PC-9 (cell line): ENCODE measurements at regions not wholly inside any gene's neighbourhood (a gene's known extent, or its start where the extent isn't known, plus 50 kb on each side); places are given as distances from the start of the nearest gene placed in this dataset.

Experiments
- BruUV-seq: library from RNA; stranded (reverse); fragments of 400-500 nt; replicated peaks from 2 replicates; lab custom pipeline; 2021; lab: Mats Ljungman, UMichigan
- CTCF ChIA-PET: fragments of 300-600 bp; sonication (Branson Sonifier 250); formaldehyde crosslinking; loops from one replicate; lab custom pipeline; 2022; ENCODE audit warnings: antibody characterized with exemption; lab: Charles Lee
- POLR2A ChIA-PET: fragments of 300-600 bp; sonication (Branson Sonifier 250); formaldehyde crosslinking; loops from one replicate; lab custom pipeline; 2022; ENCODE audit warnings: antibody characterized with exemption; ENCODE audit not compliant: unreplicated experiment; lab: Charles Lee
- DNase-seq, 2 experiments: peaks; one replicate each; pipeline versions ENCODE4 v3.0.0 to v3.0.0-alpha.2; 2015 to 2022; ENCODE audit warnings: mixed read lengths in 1 of 2
- H2AFZ ChIP-seq: fragments of 200-600 bp; sonication (generic); 2 replicates; pipeline ENCODE4 v1.8.1; 2017; ENCODE audit warnings: antibody characterized with exemption
- H3F3A ChIP-seq: fragments of 200-600 bp; sonication (generic); 2 replicates; pipeline ENCODE4 v1.8.1; 2017; ENCODE audit warnings: antibody characterized with exemption, mild to moderate bottlenecking, low read depth; ENCODE audit not compliant: insufficient read depth
- H3K27ac ChIP-seq: fragments of 200-600 bp; sonication (generic); 2 replicates; pipeline ENCODE4 v1.6.1; 2016; ENCODE audit warnings: mixed run types
- H3K27me3 ChIP-seq: fragments of 200-600 bp; sonication (generic); 2 replicates; pipeline ENCODE4 v1.6.1; 2016; ENCODE audit warnings: low read depth, mixed run types; ENCODE audit not compliant: insufficient read depth
- H3K36me3 ChIP-seq: fragments of 200-600 bp; sonication (generic); 2 replicates; pipeline ENCODE4 v1.6.1; 2016; ENCODE audit warnings: low read depth, mixed run types
- H3K4me1 ChIP-seq: fragments of 200-600 bp; sonication (generic); replicated peaks from 2 replicates; pipeline ENCODE4 v1.6.1; 2016; ENCODE audit warnings: mixed run types; ENCODE audit not compliant: insufficient read depth
- H3K4me2 ChIP-seq: fragments of 200-600 bp; sonication (generic); 2 replicates; pipeline ENCODE4 v1.6.1; 2017; ENCODE audit warnings: mixed run types
- H3K4me3 ChIP-seq: fragments of 200-600 bp; sonication (generic); 2 replicates; pipeline ENCODE4 v1.6.1; 2016; ENCODE audit warnings: mixed run types
- H3K79me2 ChIP-seq: fragments of 200-600 bp; sonication (generic); 2 replicates; pipeline ENCODE4 v1.6.1; 2017; ENCODE audit warnings: low read depth, mixed run types
- H3K9me2 ChIP-seq: fragments of 200-600 bp; sonication (generic); 2 replicates; pipeline ENCODE4 v1.8.1; 2017; ENCODE audit warnings: mild to moderate bottlenecking; ENCODE audit not compliant: insufficient read depth
- H3K9me3 ChIP-seq: fragments of 200-600 bp; sonication (generic); 2 replicates; pipeline ENCODE4 v1.8.1; 2016; ENCODE audit warnings: low read depth; ENCODE audit not compliant: insufficient read depth
- H4K20me1 ChIP-seq: fragments of 200-600 bp; sonication (generic); 2 replicates; pipeline ENCODE4 v1.8.1; 2017; ENCODE audit not compliant: insufficient read depth
- EZH2 ChIP-seq: fragments of 200-600 bp; sonication (generic); IDR thresholded peaks from 2 replicates; pipeline ENCODE4 v1.8.0; 2017; ENCODE audit warnings: antibody characterized with exemption, low read depth
- intact Hi-C: fragments of 100-400 bp; cut with micrococcal nuclease; formaldehyde crosslinking; loops from one replicate; pipeline ENCODE4 v1.10.0; 2022; ENCODE audit not compliant: unreplicated experiment
- TF ChIP-seq, protein P1 (sequence below): fragments of 200-600 bp; sonication (generic); conservative IDR thresholded peaks from 2 replicates; pipeline ENCODE4 v1.6.1; 2017; ENCODE audit warnings: mixed run types, antibody characterized with exemption, mild to moderate bottlenecking, moderate library complexity

DNA sequence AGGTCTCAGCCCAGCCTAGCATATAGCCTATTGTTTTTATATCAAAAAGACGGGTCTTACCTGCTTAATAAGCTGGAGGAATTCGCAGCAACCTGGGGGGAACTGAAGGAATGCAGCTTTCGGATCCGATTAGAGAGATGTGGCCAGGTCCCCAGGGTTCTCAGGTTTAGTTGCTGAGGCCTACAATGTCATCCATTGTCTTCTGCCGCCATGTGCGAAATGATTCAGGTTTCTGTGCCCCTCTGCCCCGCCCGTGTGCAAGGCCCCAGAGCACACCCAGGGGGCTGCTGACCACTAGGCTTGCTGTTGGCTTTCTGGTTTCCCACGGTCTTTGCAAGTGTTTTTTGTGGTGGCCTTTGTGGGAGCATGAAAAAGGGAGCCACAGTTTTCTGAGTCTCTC, 154.5 kb upstream of the TBX3 start:
- intact Hi-C loops, result no loop called here
- ChIA-PET POLR2A (no interaction called here), CTCF (no interaction called here)
- Histone ChIP-seq H3K9me2 (no peaks in the 10 kb centered on the region), H3K9me3 (no peaks in the 10 kb centered on the region), H2AFZ (no peak overlapping the region), H3F3A (no peaks in the 10 kb centered on the region), H3K27me3 (peaks cover 6% of the 10 kb centered on the region; the same call in 1 of the 2 replicates), H4K20me1 (no peaks in the 10 kb centered on the region), H3K4me1 (no peaks in the 10 kb centered on the region), H3K4me2 (no peak overlapping the region), H3K4me3 (no peak overlapping the region), H3K36me3 (no peaks in the 10 kb centered on the region), H3K27ac (no peak overlapping the region), H3K79me2 (no peaks in the 10 kb centered on the region)
- no TSS peak for BruUV-seq
- DNase-seq, result no peak
- no peak for TF ChIP-seq EZH2
- TF ChIP-seq, protein P1, sequence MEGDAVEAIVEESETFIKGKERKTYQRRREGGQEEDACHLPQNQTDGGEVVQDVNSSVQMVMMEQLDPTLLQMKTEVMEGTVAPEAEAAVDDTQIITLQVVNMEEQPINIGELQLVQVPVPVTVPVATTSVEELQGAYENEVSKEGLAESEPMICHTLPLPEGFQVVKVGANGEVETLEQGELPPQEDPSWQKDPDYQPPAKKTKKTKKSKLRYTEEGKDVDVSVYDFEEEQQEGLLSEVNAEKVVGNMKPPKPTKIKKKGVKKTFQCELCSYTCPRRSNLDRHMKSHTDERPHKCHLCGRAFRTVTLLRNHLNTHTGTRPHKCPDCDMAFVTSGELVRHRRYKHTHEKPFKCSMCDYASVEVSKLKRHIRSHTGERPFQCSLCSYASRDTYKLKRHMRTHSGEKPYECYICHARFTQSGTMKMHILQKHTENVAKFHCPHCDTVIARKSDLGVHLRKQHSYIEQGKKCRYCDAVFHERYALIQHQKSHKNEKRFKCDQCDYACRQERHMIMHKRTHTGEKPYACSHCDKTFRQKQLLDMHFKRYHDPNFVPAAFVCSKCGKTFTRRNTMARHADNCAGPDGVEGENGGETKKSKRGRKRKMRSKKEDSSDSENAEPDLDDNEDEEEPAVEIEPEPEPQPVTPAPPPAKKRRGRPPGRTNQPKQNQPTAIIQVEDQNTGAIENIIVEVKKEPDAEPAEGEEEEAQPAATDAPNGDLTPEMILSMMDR, result no peak

DNA sequence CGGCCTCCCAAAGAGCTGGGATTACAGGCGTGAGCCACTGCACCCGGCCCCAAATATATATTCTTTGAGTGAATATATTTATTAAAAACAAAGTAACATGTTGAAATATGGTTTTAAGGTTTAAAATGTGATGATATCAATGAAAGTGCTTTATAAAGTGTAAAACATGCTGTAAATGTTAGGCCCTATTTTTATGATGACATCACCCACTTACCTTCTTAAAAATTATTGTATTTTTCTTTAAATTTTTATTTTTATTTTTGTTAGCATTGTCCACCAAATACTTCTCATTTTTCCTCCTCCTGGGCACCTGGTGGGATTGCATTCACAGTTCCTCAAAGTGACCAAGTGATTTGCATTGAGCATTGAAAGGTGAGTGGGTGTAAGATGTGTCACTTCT, 152.6 kb upstream of the TBX3 start:
- no peak overlapping the region for H3K4me2 ChIP-seq
- H3K9me2 ChIP-seq, result no peaks in the 10 kb centered on the region
- H3K9me3 ChIP-seq, result no peaks in the 10 kb centered on the region
- TF ChIP-seq EZH2, result no peak
- TF ChIP-seq, protein P1, result no peak
- no peaks in the 10 kb centered on the region for H3K4me1 ChIP-seq
- CTCF ChIA-PET, result no interaction called here
- no peaks in the 10 kb centered on the region for H4K20me1 ChIP-seq
- no peak overlapping the region for H2AFZ ChIP-seq
- H3K27me3 ChIP-seq, result peaks cover 10% of the 10 kb centered on the region; the same call in 1 of the 2 replicates
- H3K27ac ChIP-seq, result no peak overlapping the region
- no peaks in the 10 kb centered on the region for H3K79me2 ChIP-seq
- no TSS peak for BruUV-seq
- no peaks in the 10 kb centered on the region for H3F3A ChIP-seq
- POLR2A ChIA-PET, result no interaction called here
- no peak overlapping the region for H3K4me3 ChIP-seq
- intact Hi-C loops, result no loop called here
- H3K36me3 ChIP-seq, result no peaks in the 10 kb centered on the region
- no peak for DNase-seq

DNA sequence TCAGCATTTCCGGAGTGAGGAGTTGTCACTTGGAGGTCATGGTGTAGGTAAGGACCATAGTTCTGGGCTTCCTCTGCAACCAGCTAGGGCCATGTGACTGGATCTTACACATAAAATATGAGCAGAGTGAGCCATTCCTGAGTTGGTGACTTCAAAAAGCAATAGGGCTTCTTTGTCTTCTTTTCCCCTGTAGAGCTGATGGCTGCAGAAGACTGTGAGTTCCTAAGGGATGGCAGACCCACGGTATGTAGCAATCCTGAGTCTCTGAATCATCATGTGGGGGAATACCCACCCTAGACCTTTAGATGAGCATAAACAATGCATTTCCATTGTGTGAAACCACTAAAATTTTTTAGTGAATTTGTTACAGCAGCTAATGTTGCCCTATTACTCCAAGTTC, 151.1 kb upstream of the TBX3 start:
- intact Hi-C loops, result no loop called here
- Histone ChIP-seq H3K79me2 (no peaks in the 10 kb centered on the region), H3K36me3 (no peaks in the 10 kb centered on the region), H2AFZ (no peak overlapping the region), H3K4me2 (no peak overlapping the region), H3K4me3 (no peak overlapping the region), H3K9me3 (no peaks in the 10 kb centered on the region), H3K4me1 (no peaks in the 10 kb centered on the region), H4K20me1 (no peaks in the 10 kb centered on the region), H3K27ac (no peak overlapping the region), H3F3A (no peaks in the 10 kb centered on the region), H3K9me2 (no peaks in the 10 kb centered on the region), H3K27me3 (peaks cover 18% of the 10 kb centered on the region; the same call in 1 of the 2 replicates)
- TF ChIP-seq EZH2, result no peak
- TF ChIP-seq, protein P1, result no peak
- CTCF ChIA-PET, result no interaction called here
- no peak for DNase-seq
- no TSS peak for BruUV-seq
- POLR2A ChIA-PET, result no interaction called here
